H1 (cell line): ENCODE measurements at regions not wholly inside any gene's neighbourhood (a gene's known extent, or its start where the extent isn't known, plus 50 kb on each side); places are given as distances from the start of the nearest gene placed in this dataset.

Experiments used
- CTCF ChIA-PET: fragments of 300-600 bp; sonication (Branson Sonifier 250); formaldehyde crosslinking; loops from one replicate; lab custom pipeline; 2021; ENCODE audit not compliant: partially characterized antibody; lab: Charles Lee
- POLR2A ChIA-PET: fragments of 300-600 bp; sonication (Branson Sonifier 250); formaldehyde crosslinking; loops from one replicate; lab custom pipeline; 2021; ENCODE audit warnings: inconsistent platforms; ENCODE audit not compliant: partially characterized antibody; lab: Charles Lee
- DNase-seq, 2 experiments: peaks; one replicate each; pipeline versions ENCODE4 v3.0.0 to v3.0.0-alpha.2; 2010 to 2022; ENCODE audit warnings: low spot score in 2 of 2, low read depth in 1 of 2, mixed read lengths in 1 of 2
- FAIRE-seq: peaks from 2 replicates; lab custom pipeline; 2011; peaks lifted over from hg19 to GRCh38; lab: Jason Lieb, UNC
- H2AFZ ChIP-seq: 2 replicates; pipeline ENCODE4 v1.8.1; 2012; ENCODE audit warnings: low read length, inconsistent platforms
- H2AK5ac ChIP-seq: 2 replicates; pipeline ENCODE4 v1.6.1; 2013; ENCODE audit warnings: low read depth, low read length
- H2BK120ac ChIP-seq: replicated peaks from 2 replicates; pipeline ENCODE3; 2013; ENCODE audit warnings: low read depth, low read length, inconsistent platforms
- H2BK12ac ChIP-seq: 2 replicates; pipeline ENCODE4 v1.6.1; 2013; ENCODE audit warnings: low read depth, low read length
- H2BK15ac ChIP-seq: 2 replicates; pipeline ENCODE4 v1.6.1; 2013; ENCODE audit warnings: low read length
- H2BK20ac ChIP-seq: 2 replicates; pipeline ENCODE4 v1.6.1; 2013; ENCODE audit warnings: low read length
- H2BK5ac ChIP-seq: 2 replicates; pipeline ENCODE4 v1.6.1; 2013; ENCODE audit warnings: low read depth, low read length
- H3K14ac ChIP-seq: 2 replicates; pipeline ENCODE4 v1.6.1; 2013; ENCODE audit warnings: inconsistent platforms; ENCODE audit not compliant: insufficient read length
- H3K18ac ChIP-seq: 2 replicates; pipeline ENCODE4 v1.6.1; 2013; ENCODE audit warnings: low read length; ENCODE audit errors: extremely low read depth
- H3K23ac ChIP-seq: 2 replicates; pipeline ENCODE4 v1.6.1; 2013; ENCODE audit warnings: inconsistent platforms; ENCODE audit not compliant: insufficient read length
- H3K23me2 ChIP-seq: 2 replicates; pipeline ENCODE4 v1.6.1; 2013; ENCODE audit warnings: low read depth, low read length
- H3K27ac ChIP-seq: 2 replicates; pipeline ENCODE4 v1.6.1; 2011; ENCODE audit warnings: low read depth, low read length, inconsistent platforms
- H3K27me3 ChIP-seq, 4 experiments: replicated peaks in 1 of 4; 1 replicate in 1 of 4; 2 replicates in 3 of 4; pipeline versions ENCODE4 v1.6.1 to v1.8.1; 2011 to 2013; ENCODE audit warnings: low read length in 3 of 4, mild to moderate bottlenecking in 3 of 4, inconsistent platforms in 2 of 4, mixed read lengths in 2 of 4, moderate library complexity in 1 of 4; ENCODE audit not compliant: control insufficient read depth in 3 of 4, insufficient read depth in 3 of 4; ENCODE audit errors: extremely low read depth in 1 of 4
- H3K36me3 ChIP-seq, 4 experiments: 2 replicates each; pipeline versions ENCODE4 v1.6.1 to v1.8.1; 2011 to 2013; ENCODE audit warnings: mild to moderate bottlenecking in 4 of 4, low read length in 3 of 4, moderate library complexity in 2 of 4, control low read depth in 1 of 4, inconsistent platforms in 1 of 4; ENCODE audit not compliant: insufficient read depth in 4 of 4, control insufficient read depth in 2 of 4
- H3K4ac ChIP-seq: replicated peaks from 2 replicates; pipeline ENCODE3; 2013; ENCODE audit warnings: low read length, low read depth, mixed read lengths, inconsistent platforms; ENCODE audit not compliant: insufficient read length
- H3K4me1 ChIP-seq, 4 experiments: replicated peaks in 1 of 4; 1 replicate in 1 of 4; 2 replicates in 3 of 4; pipeline versions ENCODE4 v1.6.1 to v1.8.1; 2011 to 2013; ENCODE audit warnings: low read length in 3 of 4, inconsistent platforms in 2 of 4, mixed read lengths in 1 of 4; ENCODE audit not compliant: insufficient read depth in 4 of 4, control insufficient read depth in 3 of 4
- H3K4me2 ChIP-seq, 2 experiments: 2 replicates each; pipeline versions ENCODE4 v1.6.1 to v1.8.1; 2011 to 2013; ENCODE audit warnings: low read depth in 2 of 2, low read length in 2 of 2, control low read depth in 1 of 2, inconsistent platforms in 1 of 2, mild to moderate bottlenecking in 1 of 2; ENCODE audit not compliant: insufficient read depth in 1 of 2
- H3K4me3 ChIP-seq, 4 experiments: fragments of 200-600, 300-600 bp in 1 of 4; sonication (generic), shearing (Covaris generic), sonication (Bioruptor Twin) in 1 of 4; 2 replicates each; pipeline versions ENCODE4 v1.5.1 to v1.8.1; 2011 to 2016; ENCODE audit warnings: low read length in 4 of 4, low read depth in 3 of 4, control low read depth in 2 of 4, inconsistent platforms in 2 of 4, mild to moderate bottlenecking in 2 of 4, mixed read lengths in 1 of 4, moderate library complexity in 1 of 4; ENCODE audit not compliant: insufficient read depth in 2 of 4; ENCODE audit errors: extremely low read depth in 1 of 4
- H3K56ac ChIP-seq: replicated peaks from 2 replicates; pipeline ENCODE3; 2013; ENCODE audit warnings: low read depth, mild to moderate bottlenecking, mixed read lengths, low read length, inconsistent platforms; ENCODE audit not compliant: insufficient read length
- H3K79me1 ChIP-seq: 2 replicates; pipeline ENCODE4 v1.6.1; 2013; ENCODE audit warnings: low read depth, low read length, control low read depth
- H3K79me2 ChIP-seq, 2 experiments: 2 replicates each; pipeline versions ENCODE4 v1.6.1 to v1.8.1; 2012 to 2013; ENCODE audit warnings: low read length in 2 of 2, mild to moderate bottlenecking in 2 of 2, inconsistent platforms in 1 of 2; ENCODE audit not compliant: insufficient read depth in 2 of 2, control insufficient read depth in 1 of 2
- H3K9ac ChIP-seq, 4 experiments: replicated peaks in 1 of 4; 1 replicate in 1 of 4; 2 replicates in 3 of 4; pipeline versions ENCODE4 v1.6.1 to v1.8.1; 2011 to 2013; ENCODE audit warnings: low read depth in 3 of 4, low read length in 3 of 4, control low read depth in 2 of 4, mild to moderate bottlenecking in 2 of 4, moderate library complexity in 2 of 4, inconsistent platforms in 1 of 4; ENCODE audit errors: extremely low read depth in 1 of 4
- H3K9me3 ChIP-seq, 2 experiments: 2 replicates each; pipeline versions ENCODE4 v1.6.1 to v1.8.1; 2012 to 2013; ENCODE audit warnings: mild to moderate bottlenecking in 2 of 2, moderate library complexity in 2 of 2, control low read depth in 1 of 2, inconsistent platforms in 1 of 2, low read depth in 1 of 2, low read length in 1 of 2, mixed read lengths in 1 of 2; ENCODE audit not compliant: insufficient read depth in 2 of 2
- H4K20me1 ChIP-seq, 2 experiments: replicated peaks in 1 of 2; 2 replicates each; pipeline versions ENCODE3 to v1.8.1; 2011 to 2013; ENCODE audit warnings: inconsistent platforms in 2 of 2, low read length in 2 of 2, mild to moderate bottlenecking in 1 of 2; ENCODE audit not compliant: insufficient read depth in 2 of 2, control insufficient read depth in 1 of 2
- H4K5ac ChIP-seq: 2 replicates; pipeline ENCODE4 v1.6.1; 2013; ENCODE audit warnings: low read length, low read depth, mixed read lengths, inconsistent platforms; ENCODE audit not compliant: insufficient read length
- H4K8ac ChIP-seq: 2 replicates; pipeline ENCODE4 v1.8.0; 2013; ENCODE audit warnings: mild to moderate bottlenecking, moderate library complexity, low read length, inconsistent platforms; ENCODE audit not compliant: insufficient read depth; ENCODE audit errors: extremely low read depth
- H4K91ac ChIP-seq: replicated peaks from 2 replicates; pipeline ENCODE3; 2013; ENCODE audit warnings: low read length, mixed read lengths, inconsistent platforms; ENCODE audit not compliant: insufficient read length
- ATF3 ChIP-seq: IDR thresholded peaks from 2 replicates; pipeline ENCODE4 v1.6.1; 2011; ENCODE audit warnings: low read depth, mild to moderate bottlenecking, low read length; ENCODE audit not compliant: insufficient read depth
- BRCA1 ChIP-seq: IDR thresholded peaks from 2 replicates; pipeline ENCODE4 v1.6.1; 2012; ENCODE audit warnings: low read depth, low read length, improper control_type of control experiment
- JUN ChIP-seq: IDR thresholded peaks from 2 replicates; pipeline ENCODE4 v1.6.1; 2011; ENCODE audit warnings: low read depth, mild to moderate bottlenecking, improper control_type of control experiment, low read length
- NRF1 ChIP-seq: IDR thresholded peaks from 2 replicates; pipeline ENCODE4 v1.6.1; 2011; ENCODE audit warnings: mild to moderate bottlenecking, low read depth, low read length, improper control_type of control experiment
- RAD21 ChIP-seq, 2 experiments: IDR thresholded peaks in 1 of 2; conservative IDR thresholded peaks in 1 of 2; 2 replicates each; pipeline ENCODE4 v1.6.1; 2011; ENCODE audit warnings: low read depth in 2 of 2, low read length in 2 of 2, improper control_type of control experiment in 1 of 2, inconsistent platforms in 1 of 2, mild to moderate bottlenecking in 1 of 2, moderate library complexity in 1 of 2
- RBBP5 ChIP-seq: IDR thresholded peaks from 2 replicates; pipeline ENCODE4 v1.7.1; 2012; ENCODE audit warnings: low read depth, mild to moderate bottlenecking, inconsistent platforms, low read length, moderate library complexity, borderline replicate concordance
- SP4 ChIP-seq: IDR thresholded peaks from 2 replicates; pipeline ENCODE4 v1.6.1; 2012; ENCODE audit warnings: low read length, inconsistent platforms
- TAF1 ChIP-seq: IDR thresholded peaks from 2 replicates; pipeline ENCODE4 v1.6.1; 2011; ENCODE audit warnings: mild to moderate bottlenecking, low read depth, low read length
- TEAD4 ChIP-seq: IDR thresholded peaks from 2 replicates; pipeline ENCODE4 v1.6.1; 2012; ENCODE audit warnings: low read depth, low read length, inconsistent platforms, mixed read lengths
- ZNF274 ChIP-seq: IDR thresholded peaks from 2 replicates; pipeline ENCODE4 v1.7.0; 2012; ENCODE audit warnings: low read length, borderline replicate concordance; ENCODE audit errors: extremely low read depth
- WGBS, 2 experiments: shearing (Covaris generic) in 1 of 2; methylation state at CpG; one replicate each; pipeline versions ENCODE4 v1.1.6 to v1.1.7; 2013 to 2015; ENCODE audit warnings: low lambda C conversion rate in 2 of 2, mixed read lengths in 2 of 2, inconsistent platforms in 1 of 2, low coverage in 1 of 2, missing lambda C conversion rate in 1 of 2; ENCODE audit not compliant: insufficient replicate concordance in 2 of 2, insufficient coverage in 1 of 2, insufficient read length in 1 of 2; ENCODE audit errors: extremely low coverage in 1 of 2, missing lambda C conversion rate in 1 of 2; 5-methylcytosine and 5-hydroxymethylcytosine counted together

GRCh38 chr2:18800240-18800971, 211.0 kb upstream of the NT5C1B start:
- H2BK12ac ChIP-seq: no peak overlapping the region
- H3K36me3 ChIP-seq: no peaks in the 10 kb centered on the region
- no peaks in the 10 kb centered on the region for H3K23me2 ChIP-seq
- H4K5ac ChIP-seq: no peak overlapping the region
- H2BK5ac ChIP-seq: no peak overlapping the region
- no peak overlapping the region for H3K4me2 ChIP-seq
- no peak overlapping the region for H2AFZ ChIP-seq
- no peaks in the 10 kb centered on the region for H3K79me1 ChIP-seq
- no peak overlapping the region for H4K91ac ChIP-seq
- H3K27me3 ChIP-seq: no peaks in the 10 kb centered on the region
- H4K8ac ChIP-seq: no peak overlapping the region
- no peak overlapping the region for H2BK120ac ChIP-seq
- no peak overlapping the region for H3K14ac ChIP-seq
- H2AK5ac ChIP-seq: no peak overlapping the region
- H3K27ac ChIP-seq: no peak overlapping the region
- ChIA-PET POLR2A (no interaction called here), CTCF (interaction anchor here (1.0 to 1.1 kb wide), 2 partner anchors 17 to 55 kb away, joined by 3 read pairs; no protein-coding TSS in a partner anchor)
- no peaks in the 10 kb centered on the region for H3K9me3 ChIP-seq
- H3K4ac ChIP-seq: no peak overlapping the region
- H2BK20ac ChIP-seq: no peak overlapping the region
- H3K23ac ChIP-seq: no peak overlapping the region
- no peak overlapping the region for H3K4me3 ChIP-seq
- WGBS, 2 experiments: 89% methylated on average over 6 of the region's 6 CpGs; no CpG with 5 or more reads in 1 of the 2 experiments
- H3K4me1 ChIP-seq: no peaks in the 10 kb centered on the region
- H3K56ac ChIP-seq: no peak overlapping the region
- H3K18ac ChIP-seq: no peak overlapping the region
- H3K9ac ChIP-seq: no peak overlapping the region
- H4K20me1 ChIP-seq: no peaks in the 10 kb centered on the region
- no peaks in the 10 kb centered on the region for H3K79me2 ChIP-seq
- FAIRE-seq (no peak), DNase-seq (no peak)
- no peak overlapping the region for H2BK15ac ChIP-seq
- no peak for TF ChIP-seq BRCA1
- no peak for TF ChIP-seq SP4
- TF ChIP-seq RAD21 (IDR thresholded peaks at IDR 0.05 in 1 of 2, conservative IDR thresholded peaks at IDR 0.05 in 1 of 2; ENCODE audit: low read depth in 2 of 2, low read length in 2 of 2): no peak
- TF ChIP-seq JUN: no peak
- no peak for TF ChIP-seq TAF1
- TF ChIP-seq TEAD4: no peak
- TF ChIP-seq ATF3: no peak
- TF ChIP-seq NRF1: no peak
- TF ChIP-seq ZNF274: no peak
- no peak for TF ChIP-seq RBBP5
